PC-3 (cell line): ENCODE measurements at regions not wholly inside any gene's neighbourhood (a gene's known extent, or its start where the extent isn't known, plus 50 kb on each side); places are given as distances from the start of the nearest gene placed in this dataset.

Experiments used
- ATAC-seq: fragments of 200-7000 bp; cut with Tn5 transposase; 2 replicates; pipeline ENCODE4 v1.9.1; 2020; ENCODE audit warnings: mild to moderate bottlenecking, moderate library complexity
- BruUV-seq: library from RNA; stranded (reverse); fragments of 400-500 nt; replicated peaks from 2 replicates; lab custom pipeline; 2021; lab: Mats Ljungman, UMichigan
- CTCF ChIA-PET: fragments of 300-600 bp; sonication (Branson Sonifier 250); formaldehyde crosslinking; loops from one replicate; lab custom pipeline; 2022; ENCODE audit warnings: antibody characterized with exemption; lab: Charles Lee
- POLR2A ChIA-PET: fragments of 300-600 bp; sonication (Branson Sonifier 250); formaldehyde crosslinking; loops from one replicate; lab custom pipeline; 2022; ENCODE audit warnings: antibody characterized with exemption; ENCODE audit not compliant: unreplicated experiment; lab: Charles Lee
- DNase-seq: peaks from one replicate; pipeline ENCODE4 v3.0.0-alpha.2; 2015
- H2AFZ ChIP-seq: fragments of 300-600 bp; sonication (generic); 2 replicates; pipeline ENCODE4 v1.6.0; 2016; ENCODE audit warnings: antibody characterized with exemption, low read length
- H3F3A ChIP-seq: fragments of 300-600 bp; sonication (generic); one replicate; pipeline ENCODE4 v1.6.0; 2017; ENCODE audit warnings: antibody characterized with exemption, low read length, control low read depth, mild to moderate bottlenecking; ENCODE audit not compliant: unreplicated experiment
- H3K27ac ChIP-seq: fragments of 300-600 bp; sonication (generic); 2 replicates; pipeline ENCODE4 v1.5.1; 2016; ENCODE audit warnings: mild to moderate bottlenecking, low read length
- H3K27me3 ChIP-seq: fragments of 300-600 bp; sonication (generic); 2 replicates; pipeline ENCODE4 v1.6.1; 2016; ENCODE audit warnings: low read length, mixed read lengths
- H3K36me3 ChIP-seq: fragments of 300-600 bp; sonication (generic); 2 replicates; pipeline ENCODE4 v1.6.1; 2016; ENCODE audit warnings: low read depth, mixed run types, low read length, mixed read lengths
- H3K4me1 ChIP-seq: fragments of 300-600 bp; sonication (generic); 2 replicates; pipeline ENCODE4 v1.5.1; 2016; ENCODE audit warnings: low read length; ENCODE audit not compliant: insufficient read depth
- H3K4me2 ChIP-seq: fragments of 300-600 bp; sonication (generic); 2 replicates; pipeline ENCODE4 v1.6.0; 2016; ENCODE audit warnings: low read length
- H3K4me3 ChIP-seq: fragments of 300-600 bp; sonication (generic); 2 replicates; pipeline ENCODE4 v1.5.1; 2016; ENCODE audit warnings: mild to moderate bottlenecking, low read length, mixed read lengths
- H3K79me2 ChIP-seq: fragments of 300-600 bp; sonication (generic); 2 replicates; pipeline ENCODE4 v1.6.1; 2017; ENCODE audit warnings: low read length, mixed read lengths
- H3K9ac ChIP-seq: fragments of 300-600 bp; sonication (generic); 2 replicates; pipeline ENCODE4 v1.6.0; 2016; ENCODE audit warnings: mild to moderate bottlenecking, low read length
- H3K9me2 ChIP-seq: fragments of 300-600 bp; sonication (generic); replicated peaks from 2 replicates; pipeline ENCODE4 v1.6.1; 2016; ENCODE audit warnings: mixed run types, low read length, mixed read lengths
- H3K9me3 ChIP-seq: fragments of 300-600 bp; sonication (generic); 2 replicates; pipeline ENCODE4 v1.6.1; 2016; ENCODE audit warnings: low read length, mixed read lengths
- H4K20me1 ChIP-seq: fragments of 300-600 bp; sonication (generic); 2 replicates; pipeline ENCODE4 v1.6.1; 2016; ENCODE audit warnings: low read length, mixed read lengths
- EZH2 ChIP-seq: fragments of 300-600 bp; sonication (generic); IDR thresholded peaks from one replicate; pipeline ENCODE4 v1.6.1; 2017; ENCODE audit warnings: antibody characterized with exemption, mild to moderate bottlenecking, low read length; ENCODE audit not compliant: unreplicated experiment
- EZH2phosphoT487 ChIP-seq: fragments of 300-600 bp; sonication (generic); IDR thresholded peaks from 2 replicates; pipeline ENCODE4 v1.6.1; 2018; ENCODE audit warnings: mild to moderate bottlenecking, antibody characterized with exemption, low read length, borderline replicate concordance
- intact Hi-C: fragments of 100-400 bp; cut with micrococcal nuclease; formaldehyde crosslinking; loops from 2 replicates; pipeline ENCODE4 v1.9.0; 2023
- TF ChIP-seq, protein P1 (sequence below): fragments of 300-600 bp; sonication (generic); conservative IDR thresholded peaks from 2 replicates; pipeline ENCODE4 v1.5.1; 2017; ENCODE audit warnings: antibody characterized with exemption, low read depth, mild to moderate bottlenecking, low read length

DNA sequence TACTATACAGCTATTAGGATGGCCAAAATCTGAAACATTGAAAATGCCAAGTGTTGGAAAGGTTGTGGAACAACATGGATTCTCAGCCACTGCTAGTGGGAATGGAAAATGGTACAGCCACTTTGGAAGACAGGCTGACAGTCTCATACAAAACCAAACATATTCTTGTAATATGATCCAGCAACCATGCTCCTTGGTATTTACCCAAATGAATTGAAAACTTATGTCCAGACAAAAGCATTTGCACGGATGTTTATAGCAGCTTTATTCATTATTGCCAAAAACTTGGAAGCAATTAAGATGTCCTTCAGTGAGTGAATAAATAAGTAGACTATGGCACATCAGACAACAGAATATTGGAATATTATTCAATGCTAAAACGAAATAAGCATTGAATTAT, 105.8 kb upstream of the DCLK2 start:
- ATAC-seq (no peak), DNase-seq (no peak)
- Histone ChIP-seq H3K4me1 (no peaks in the 10 kb centered on the region), H3K9me2 (no peaks in the 10 kb centered on the region), H3K9me3 (no peaks in the 10 kb centered on the region), H3F3A (no peaks in the 10 kb centered on the region), H3K9ac (no peak overlapping the region), H3K27ac (no peak overlapping the region), H4K20me1 (no peaks in the 10 kb centered on the region), H3K79me2 (no peaks in the 10 kb centered on the region), H2AFZ (no peak overlapping the region), H3K27me3 (no peaks in the 10 kb centered on the region), H3K4me2 (no peak overlapping the region), H3K4me3 (no peak overlapping the region), H3K36me3 (no peaks in the 10 kb centered on the region)
- no TSS peak for BruUV-seq
- CTCF ChIA-PET = no interaction called here
- no peak for TF ChIP-seq EZH2phosphoT487
- TF ChIP-seq, protein P1, sequence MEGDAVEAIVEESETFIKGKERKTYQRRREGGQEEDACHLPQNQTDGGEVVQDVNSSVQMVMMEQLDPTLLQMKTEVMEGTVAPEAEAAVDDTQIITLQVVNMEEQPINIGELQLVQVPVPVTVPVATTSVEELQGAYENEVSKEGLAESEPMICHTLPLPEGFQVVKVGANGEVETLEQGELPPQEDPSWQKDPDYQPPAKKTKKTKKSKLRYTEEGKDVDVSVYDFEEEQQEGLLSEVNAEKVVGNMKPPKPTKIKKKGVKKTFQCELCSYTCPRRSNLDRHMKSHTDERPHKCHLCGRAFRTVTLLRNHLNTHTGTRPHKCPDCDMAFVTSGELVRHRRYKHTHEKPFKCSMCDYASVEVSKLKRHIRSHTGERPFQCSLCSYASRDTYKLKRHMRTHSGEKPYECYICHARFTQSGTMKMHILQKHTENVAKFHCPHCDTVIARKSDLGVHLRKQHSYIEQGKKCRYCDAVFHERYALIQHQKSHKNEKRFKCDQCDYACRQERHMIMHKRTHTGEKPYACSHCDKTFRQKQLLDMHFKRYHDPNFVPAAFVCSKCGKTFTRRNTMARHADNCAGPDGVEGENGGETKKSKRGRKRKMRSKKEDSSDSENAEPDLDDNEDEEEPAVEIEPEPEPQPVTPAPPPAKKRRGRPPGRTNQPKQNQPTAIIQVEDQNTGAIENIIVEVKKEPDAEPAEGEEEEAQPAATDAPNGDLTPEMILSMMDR = no peak
- no peak for TF ChIP-seq EZH2
- POLR2A ChIA-PET = no interaction called here
- intact Hi-C loops = no loop called here

DNA sequence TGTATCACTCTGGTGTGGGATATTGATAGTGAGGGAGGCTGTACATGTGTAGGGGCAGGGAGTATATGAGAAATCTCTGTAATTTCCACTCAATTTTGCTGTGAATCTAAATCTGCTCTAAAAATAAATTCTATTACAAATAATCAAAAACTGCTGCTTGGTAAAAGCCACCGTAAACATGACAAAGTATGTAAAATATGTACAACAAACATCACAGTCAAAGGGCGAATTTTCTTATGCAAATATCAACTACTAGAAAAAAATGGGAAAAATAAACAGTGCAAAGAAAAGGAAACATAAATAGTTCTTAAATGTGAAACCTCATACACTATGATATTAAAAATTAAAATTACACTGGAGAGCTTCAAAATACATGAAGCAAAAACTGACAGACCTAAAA, 105.1 kb upstream of the DCLK2 start:
- Histone ChIP-seq H3K4me1 (no peaks in the 10 kb centered on the region), H3K27ac (no peak overlapping the region), H3K9me2 (no peaks in the 10 kb centered on the region), H3K4me3 (no peak overlapping the region), H3K27me3 (no peaks in the 10 kb centered on the region), H3K79me2 (no peaks in the 10 kb centered on the region), H3K36me3 (no peaks in the 10 kb centered on the region), H3F3A (no peaks in the 10 kb centered on the region), H3K9me3 (no peaks in the 10 kb centered on the region), H3K9ac (no peak overlapping the region), H4K20me1 (no peaks in the 10 kb centered on the region), H2AFZ (no peak overlapping the region), H3K4me2 (no peak overlapping the region)
- intact Hi-C loops = no loop called here
- no TSS peak for BruUV-seq
- ATAC-seq (no peak), DNase-seq (no peak)
- POLR2A ChIA-PET = no interaction called here
- CTCF ChIA-PET = no interaction called here
- TF ChIP-seq, protein P1 = no peak
- TF ChIP-seq EZH2 = no peak

DNA sequence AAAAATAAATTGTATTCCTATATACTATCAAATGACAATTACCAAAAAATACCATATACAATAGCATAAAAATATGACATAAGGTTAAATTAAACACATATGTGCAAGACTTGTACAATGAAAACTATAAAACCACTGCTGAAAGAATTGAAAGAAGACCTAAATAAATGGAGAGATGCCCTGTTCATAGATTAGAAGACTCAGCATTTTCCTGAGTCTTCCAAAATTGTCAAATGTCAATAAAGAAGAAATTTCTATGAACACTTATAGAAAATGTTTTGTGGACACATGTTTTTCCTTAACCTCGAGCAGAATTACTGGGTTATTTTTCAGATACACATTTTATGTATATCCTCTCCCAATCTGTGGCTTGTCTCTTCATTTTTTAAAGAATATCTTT, 103.1 kb upstream of the DCLK2 start:
- DNase-seq = no peak
- Histone ChIP-seq H2AFZ (no peak overlapping the region), H3K27ac (no peak overlapping the region), H3K36me3 (no peaks in the 10 kb centered on the region), H3K27me3 (no peaks in the 10 kb centered on the region), H3K9me2 (no peaks in the 10 kb centered on the region), H3K4me1 (no peaks in the 10 kb centered on the region), H4K20me1 (no peaks in the 10 kb centered on the region), H3K9me3 (no peaks in the 10 kb centered on the region), H3K9ac (no peak overlapping the region), H3K79me2 (no peaks in the 10 kb centered on the region), H3K4me2 (no peak overlapping the region), H3K4me3 (no peak overlapping the region), H3F3A (no peaks in the 10 kb centered on the region)
- no peak for TF ChIP-seq EZH2phosphoT487
- no peak for TF ChIP-seq EZH2
- TF ChIP-seq, protein P1 = no peak
- ChIA-PET POLR2A (no interaction called here), CTCF (no interaction called here)
- no peak for ATAC-seq
- BruUV-seq = no TSS peak
- intact Hi-C loops = no loop called here
